Trophoblast cell (in vitro differentiated cells and primary cell): ENCODE measurements at regions not wholly inside any gene's neighbourhood (a gene's known extent, or its start where the extent isn't known, plus 50 kb on each side); places are given as distances from the start of the nearest gene placed in this dataset.

ENCODE experiments used
- DNase-seq, 2 donors: peaks; one replicate each; pipeline ENCODE4 v3.0.0-alpha.2; 2016
- H2AFZ ChIP-seq: 2 replicates; pipeline ENCODE4 v1.6.1; 2013; ENCODE audit warnings: low read length, moderate library complexity, mild to moderate bottlenecking; ENCODE audit not compliant: insufficient read depth, poor library complexity
- H2AK5ac ChIP-seq: 2 replicates; pipeline ENCODE4 v1.6.1; 2013; ENCODE audit warnings: mild to moderate bottlenecking, low read length
- H2BK120ac ChIP-seq: 2 replicates; pipeline ENCODE4 v1.6.1; 2013; ENCODE audit warnings: low read length, mild to moderate bottlenecking, moderate library complexity; ENCODE audit not compliant: insufficient read depth, poor library complexity
- H2BK12ac ChIP-seq: 2 replicates; pipeline ENCODE4 v1.6.1; 2013; ENCODE audit warnings: mild to moderate bottlenecking, low read length, moderate library complexity
- H2BK5ac ChIP-seq: 2 replicates; pipeline ENCODE4 v1.6.1; 2013; ENCODE audit warnings: low read length, low read depth, moderate library complexity, mild to moderate bottlenecking; ENCODE audit not compliant: poor library complexity
- H3K14ac ChIP-seq: 2 replicates; pipeline ENCODE4 v1.6.1; 2013; ENCODE audit warnings: mild to moderate bottlenecking, low read length
- H3K18ac ChIP-seq: 2 replicates; pipeline ENCODE4 v1.6.1; 2013; ENCODE audit warnings: mild to moderate bottlenecking, low read length
- H3K23ac ChIP-seq: 2 replicates; pipeline ENCODE4 v1.6.1; 2013; ENCODE audit warnings: low read length
- H3K27ac ChIP-seq: 2 replicates; pipeline ENCODE4 v1.5.1; 2013; ENCODE audit warnings: low read depth, mild to moderate bottlenecking, inconsistent platforms, low read length, moderate library complexity
- H3K27me3 ChIP-seq: 2 replicates; pipeline ENCODE4 v1.6.1; 2013; ENCODE audit warnings: inconsistent platforms, mild to moderate bottlenecking, low read length, moderate library complexity; ENCODE audit not compliant: insufficient read depth
- H3K36me3 ChIP-seq, 2 experiments: 1 replicate in 1 of 2; 2 replicates in 1 of 2; pipeline ENCODE4 v1.6.1; 2013; ENCODE audit warnings: low read length in 2 of 2, mild to moderate bottlenecking in 2 of 2, moderate library complexity in 1 of 2; ENCODE audit not compliant: insufficient read depth in 2 of 2, control insufficient read depth in 1 of 2
- H3K4ac ChIP-seq: 2 replicates; pipeline ENCODE4 v1.6.1; 2013; ENCODE audit warnings: low read depth, mild to moderate bottlenecking, low read length, moderate library complexity
- H3K4me1 ChIP-seq, 2 experiments: 1 replicate in 1 of 2; 2 replicates in 1 of 2; pipeline ENCODE4 v1.6.1; 2013; ENCODE audit warnings: low read length in 2 of 2, mild to moderate bottlenecking in 2 of 2, moderate library complexity in 1 of 2; ENCODE audit not compliant: insufficient read depth in 2 of 2, control insufficient read depth in 1 of 2
- H3K4me2 ChIP-seq: 2 replicates; pipeline ENCODE4 v1.6.1; 2013; ENCODE audit warnings: inconsistent platforms, mild to moderate bottlenecking, low read length, moderate library complexity
- H3K4me3 ChIP-seq: 2 replicates; pipeline ENCODE4 v1.5.1; 2013; ENCODE audit warnings: mild to moderate bottlenecking, low read depth, low read length, inconsistent platforms
- H3K79me1 ChIP-seq: one replicate; pipeline ENCODE4 v1.6.1; 2013; ENCODE audit warnings: low read length
- H3K79me2 ChIP-seq: 2 replicates; pipeline ENCODE4 v1.6.1; 2013; ENCODE audit warnings: low read length, mild to moderate bottlenecking; ENCODE audit not compliant: control insufficient read depth, insufficient read depth, poor library complexity
- H3K9ac ChIP-seq: 2 replicates; pipeline ENCODE4 v1.6.1; 2013; ENCODE audit warnings: mild to moderate bottlenecking, low read length
- H3K9me3 ChIP-seq: 2 replicates; pipeline ENCODE4 v1.6.1; 2013; ENCODE audit warnings: low read depth, mild to moderate bottlenecking, control low read depth, inconsistent platforms, low read length; ENCODE audit not compliant: insufficient read depth
- H4K12ac ChIP-seq: 2 replicates; pipeline ENCODE4 v1.6.1; 2013; ENCODE audit warnings: low read depth, mild to moderate bottlenecking, low read length, moderate library complexity
- H4K8ac ChIP-seq: 2 replicates; pipeline ENCODE4 v1.6.1; 2013; ENCODE audit warnings: low read depth, mild to moderate bottlenecking, low read length, moderate library complexity
- H4K91ac ChIP-seq: one replicate; pipeline ENCODE4 v1.6.1; 2013; ENCODE audit warnings: low read depth, mild to moderate bottlenecking, low read length, moderate library complexity
- WGBS: extraction: QIAGEN DNeasy Blood & Tissue Kit; methylation state at CpG from one replicate; pipeline ENCODE4 v1.1.7; 2013; ENCODE audit warnings: missing lambda C conversion rate; ENCODE audit not compliant: insufficient read length, insufficient coverage; ENCODE audit errors: extremely low coverage; 5-methylcytosine and 5-hydroxymethylcytosine counted together

DNA sequence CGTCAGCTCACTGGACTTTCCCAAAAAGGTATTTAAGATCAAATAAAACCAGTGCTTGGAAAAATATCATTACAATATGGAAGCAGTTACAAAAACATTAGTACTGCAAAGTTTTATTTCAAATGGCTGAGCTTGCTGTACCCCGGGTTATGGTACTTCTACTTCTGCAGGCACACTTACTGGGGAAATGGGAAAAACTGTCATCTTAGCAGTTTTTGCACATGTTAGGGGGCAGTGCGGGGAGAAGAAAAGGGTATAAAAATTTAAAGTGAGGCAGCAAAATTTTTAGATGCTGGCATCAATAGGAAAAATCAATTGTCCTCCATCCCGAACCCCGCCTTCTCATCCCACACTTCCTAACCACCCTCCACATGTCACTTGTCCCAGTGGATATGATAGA, 133.4 kb downstream of the ATG4C start:
- H3K14ac ChIP-seq = no peak overlapping the region
- no peak overlapping the region for H4K8ac ChIP-seq
- no peak overlapping the region for H2BK5ac ChIP-seq
- no peak overlapping the region for H3K4me3 ChIP-seq
- no peak overlapping the region for H3K9ac ChIP-seq
- H4K91ac ChIP-seq = no peak overlapping the region
- H3K4ac ChIP-seq = no peak overlapping the region
- H3K4me1 ChIP-seq = no peaks in the 10 kb centered on the region
- no peaks in the 10 kb centered on the region for H3K27me3 ChIP-seq
- no peak overlapping the region for H2BK12ac ChIP-seq
- no peak for DNase-seq
- no peaks in the 10 kb centered on the region for H3K79me2 ChIP-seq
- H2BK120ac ChIP-seq = no peak overlapping the region
- WGBS = no CpG with 5 or more reads among the region's 5 CpGs
- no peak overlapping the region for H2AFZ ChIP-seq
- H4K12ac ChIP-seq = no peak overlapping the region
- no peak overlapping the region for H3K27ac ChIP-seq
- H3K79me1 ChIP-seq = no peaks in the 10 kb centered on the region
- H2AK5ac ChIP-seq = no peak overlapping the region
- H3K36me3 ChIP-seq = no peaks in the 10 kb centered on the region
- H3K9me3 ChIP-seq = no peaks in the 10 kb centered on the region
- H3K4me2 ChIP-seq = no peak overlapping the region
- H3K18ac ChIP-seq = no peak overlapping the region
- H3K23ac ChIP-seq = no peak overlapping the region

DNA sequence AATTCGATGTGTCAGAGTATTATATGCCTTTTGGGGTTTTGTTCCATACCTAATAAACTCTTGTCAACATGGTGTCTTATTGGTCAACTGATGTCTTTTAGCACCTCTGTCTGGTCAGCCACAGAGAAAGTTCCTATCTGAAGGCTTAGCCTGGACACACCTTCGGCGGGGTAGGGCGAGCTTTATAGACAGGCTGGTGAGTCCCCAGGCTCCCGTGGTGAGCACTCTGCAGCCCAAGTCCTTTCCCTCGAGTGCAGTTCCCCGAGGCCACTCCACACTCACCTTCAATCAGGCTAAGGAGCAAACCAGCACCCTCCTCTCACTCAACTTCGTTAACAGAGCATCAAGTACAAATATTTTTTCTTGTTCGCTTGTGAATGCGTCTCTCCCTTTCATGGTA, 133.9 kb downstream of the ATG4C start:
- Histone ChIP-seq H3K36me3 (no peaks in the 10 kb centered on the region), H3K4me2 (no peak overlapping the region), H4K12ac (no peak overlapping the region), H3K27ac (no peak overlapping the region), H3K18ac (no peak overlapping the region), H2BK12ac (no peak overlapping the region), H2BK5ac (no peak overlapping the region), H3K4ac (no peak overlapping the region), H3K9me3 (no peaks in the 10 kb centered on the region), H4K8ac (no peak overlapping the region), H4K91ac (no peak overlapping the region), H3K79me1 (no peaks in the 10 kb centered on the region), H3K9ac (no peak overlapping the region), H2AFZ (no peak overlapping the region), H2BK120ac (no peak overlapping the region), H2AK5ac (no peak overlapping the region), H3K23ac (no peak overlapping the region), H3K4me1 (no peaks in the 10 kb centered on the region), H3K14ac (no peak overlapping the region), H3K79me2 (no peaks in the 10 kb centered on the region), H3K4me3 (no peak overlapping the region), H3K27me3 (no peaks in the 10 kb centered on the region)
- WGBS = no CpG with 5 or more reads among the region's 10 CpGs
- no peak for DNase-seq

DNA sequence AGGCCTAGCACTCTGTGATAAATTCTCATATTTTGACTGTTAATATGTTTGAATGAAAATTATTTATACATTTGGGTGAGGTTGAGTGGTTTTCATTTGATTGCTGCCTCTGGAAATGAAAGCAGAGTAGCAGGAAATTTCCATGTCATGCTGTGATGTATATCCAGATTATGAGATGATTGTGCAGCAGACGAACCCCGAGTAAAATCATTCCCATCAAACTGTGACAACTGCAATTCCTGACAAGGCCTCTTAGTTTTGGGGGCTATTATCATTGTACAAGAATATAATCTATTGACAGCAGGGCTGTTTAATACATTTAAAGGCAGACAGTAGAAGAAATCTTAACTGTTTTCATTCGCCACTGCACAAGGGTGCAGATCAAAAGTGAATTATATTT, 134.8 kb downstream of the ATG4C start:
- Histone ChIP-seq H4K12ac (no peak overlapping the region), H3K4me2 (no peak overlapping the region), H3K23ac (no peak overlapping the region), H3K4me1 (no peaks in the 10 kb centered on the region), H3K79me1 (no peaks in the 10 kb centered on the region), H2AK5ac (no peak overlapping the region), H3K18ac (no peak overlapping the region), H2BK12ac (no peak overlapping the region), H3K36me3 (no peaks in the 10 kb centered on the region), H3K9me3 (no peaks in the 10 kb centered on the region), H2AFZ (no peak overlapping the region), H3K4ac (no peak overlapping the region), H2BK5ac (no peak overlapping the region), H3K27ac (no peak overlapping the region), H3K4me3 (no peak overlapping the region), H3K9ac (no peak overlapping the region), H3K14ac (no peak overlapping the region), H4K8ac (no peak overlapping the region), H4K91ac (no peak overlapping the region), H3K27me3 (no peaks in the 10 kb centered on the region), H3K79me2 (no peaks in the 10 kb centered on the region), H2BK120ac (no peak overlapping the region)
- DNase-seq = no peak
- no CpG with 5 or more reads among the region's 3 CpGs for WGBS

DNA sequence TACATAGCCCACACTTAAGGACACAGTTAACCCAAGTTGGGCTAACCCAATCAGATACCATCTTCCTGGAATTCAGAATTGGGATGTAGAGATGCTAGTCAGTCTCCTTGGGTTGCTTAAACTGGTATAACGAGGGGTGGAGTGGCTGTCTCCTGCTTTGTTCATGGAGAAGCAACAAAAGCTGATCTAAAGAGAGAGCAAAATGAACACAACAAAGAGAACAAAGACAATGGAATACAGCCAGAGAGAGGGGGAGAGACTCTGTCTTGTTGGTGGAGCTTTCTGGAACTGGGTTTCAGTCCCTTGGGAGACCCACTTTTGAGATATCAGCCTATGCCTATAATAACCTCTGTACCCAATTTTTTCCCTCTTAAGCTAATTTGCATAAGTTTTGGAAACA, 138.1 kb downstream of the ATG4C start:
- Histone ChIP-seq H3K23ac (no peak overlapping the region), H2BK5ac (no peak overlapping the region), H3K27me3 (no peaks in the 10 kb centered on the region), H3K79me2 (no peaks in the 10 kb centered on the region), H2AK5ac (no peak overlapping the region), H4K12ac (no peak overlapping the region), H2BK120ac (no peak overlapping the region), H3K4ac (no peak overlapping the region), H4K8ac (no peak overlapping the region), H3K4me2 (no peak overlapping the region), H3K79me1 (no peaks in the 10 kb centered on the region), H3K36me3 (no peaks in the 10 kb centered on the region), H3K9me3 (no peaks in the 10 kb centered on the region), H2AFZ (no peak overlapping the region), H3K14ac (no peak overlapping the region), H3K4me3 (no peak overlapping the region), H3K18ac (no peak overlapping the region), H3K9ac (no peak overlapping the region), H3K27ac (no peak overlapping the region), H2BK12ac (no peak overlapping the region), H3K4me1 (no peaks in the 10 kb centered on the region), H4K91ac (no peak overlapping the region)
- WGBS = no CpG with 5 or more reads among the region's 1 CpG
- no peak for DNase-seq
